HG02763 (cell line): ENCODE measurements at regions not wholly inside any gene's neighbourhood (a gene's known extent, or its start where the extent isn't known, plus 50 kb on each side); places are given as distances from the start of the nearest gene placed in this dataset.

Source experiments
- ATAC-seq: cut with Tn5 transposase; IDR thresholded peaks from one replicate; pipeline ENCODE4 v1.9.1; 2021; ENCODE audit warnings: mild to moderate bottlenecking, moderate library complexity; ENCODE audit not compliant: unreplicated experiment

GRCh38 chr10:107269626-107270025 lies 105.1 kb upstream of the SORCS1 start:
- ATAC-seq, result no peak

- ATAC-seq, result no peak
Measured at GRCh38 chr10:107264742-107265141, 100.2 kb upstream of the SORCS1 start.

- no peak for ATAC-seq
Measured at GRCh38 chr10:107244122-107244521, 79.6 kb upstream of the SORCS1 start.

GRCh38 chr10:107238275-107238674 lies 73.8 kb upstream of the SORCS1 start:
- ATAC-seq, result no peak

GRCh38 chr10:107232013-107232412 lies 67.5 kb upstream of the SORCS1 start:
- ATAC-seq, result no peak

GRCh38 chr10:107230887-107231286 lies 66.4 kb upstream of the SORCS1 start:
- ATAC-seq, result no peak

- no peak for ATAC-seq
Measured at GRCh38 chr10:107215681-107216080, 51.2 kb upstream of the SORCS1 start.
